Femur (tissue), 1 donor: ENCODE measurements at regions not wholly inside any gene's neighbourhood (a gene's known extent, or its start where the extent isn't known, plus 50 kb on each side); places are given as distances from the start of the nearest gene placed in this dataset.
A peak's percentile ranks its signal among the peaks of the same experiment; 100 is the strongest.

Experiments
- DNase-seq: peaks from one replicate; pipeline ENCODE4 v3.0.0-alpha.2; 2017

- no peak for DNase-seq
Measured at GRCh38 chr10:10818082-10818481, 199.6 kb upstream of the CELF2 start.

- no peak for DNase-seq
Measured at GRCh38 chr10:10819206-10819856, 198.3 kb upstream of the CELF2 start.

DNA sequence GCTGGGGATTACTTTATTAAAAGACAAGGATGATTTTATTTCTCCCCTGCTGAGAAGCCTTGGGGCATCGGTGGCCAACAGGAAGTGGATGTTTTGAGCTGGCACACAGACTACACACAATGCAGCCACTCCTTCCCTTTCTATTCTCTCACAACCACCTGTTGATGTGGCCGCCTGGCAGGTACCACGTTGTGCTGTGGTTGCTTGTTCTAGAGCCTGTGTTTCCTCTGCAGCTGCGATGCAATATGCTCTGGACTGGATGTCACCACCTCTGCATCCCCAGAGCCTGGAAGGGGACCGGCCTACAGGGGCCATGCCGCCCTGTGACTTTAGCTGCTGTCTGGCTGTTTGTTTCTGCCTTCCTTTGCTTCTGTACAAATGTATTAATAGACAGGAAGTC lies 195.7 kb upstream of the CELF2 start:
- no peak for DNase-seq

- DNase-seq, result peak; percentile 49
Measured at GRCh38 chr10:10824591-10825148, 193.0 kb upstream of the CELF2 start.

GRCh38 chr10:10826125-10826524 lies 191.5 kb upstream of the CELF2 start:
- DNase-seq, result no peak

DNA sequence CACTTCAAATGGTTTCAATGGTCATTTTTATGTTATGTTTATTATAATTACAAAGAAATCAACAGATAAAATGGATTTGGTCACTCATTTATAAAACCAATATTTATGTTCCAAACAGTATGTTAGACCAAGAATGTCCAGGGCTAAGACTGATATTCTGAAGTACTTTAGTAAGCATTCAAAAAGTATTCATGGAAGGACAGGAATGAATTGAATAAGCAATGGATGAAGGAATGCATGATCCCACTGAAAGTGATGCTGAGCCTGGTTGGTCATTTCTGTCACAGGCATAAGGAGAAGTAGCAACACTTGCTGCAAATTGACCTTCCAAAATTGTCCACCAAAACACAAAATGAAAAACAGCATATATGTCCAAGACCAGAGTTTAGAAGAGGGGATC lies 189.0 kb upstream of the CELF2 start:
- DNase-seq, result no peak

DNA sequence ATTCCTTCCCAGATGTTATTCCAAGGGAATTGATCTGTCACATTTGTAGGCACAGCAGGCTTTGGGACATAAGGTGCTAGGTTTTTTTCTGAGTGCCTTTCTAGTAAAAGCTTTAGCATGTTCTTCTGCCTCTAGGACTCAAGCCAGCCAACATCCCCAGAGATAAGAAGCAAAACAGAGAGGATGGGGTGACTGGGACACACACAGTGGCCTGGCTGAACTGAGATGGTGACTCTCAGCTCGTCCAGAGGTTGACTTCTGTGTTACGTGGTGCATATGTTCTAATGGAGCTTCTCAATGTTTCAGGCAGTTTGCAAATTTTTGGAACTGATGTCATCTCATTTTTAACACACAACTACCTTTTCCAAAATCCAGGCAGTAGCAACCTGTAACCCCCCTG lies 188.1 kb upstream of the CELF2 start:
- DNase-seq, result peak; percentile 29

DNA sequence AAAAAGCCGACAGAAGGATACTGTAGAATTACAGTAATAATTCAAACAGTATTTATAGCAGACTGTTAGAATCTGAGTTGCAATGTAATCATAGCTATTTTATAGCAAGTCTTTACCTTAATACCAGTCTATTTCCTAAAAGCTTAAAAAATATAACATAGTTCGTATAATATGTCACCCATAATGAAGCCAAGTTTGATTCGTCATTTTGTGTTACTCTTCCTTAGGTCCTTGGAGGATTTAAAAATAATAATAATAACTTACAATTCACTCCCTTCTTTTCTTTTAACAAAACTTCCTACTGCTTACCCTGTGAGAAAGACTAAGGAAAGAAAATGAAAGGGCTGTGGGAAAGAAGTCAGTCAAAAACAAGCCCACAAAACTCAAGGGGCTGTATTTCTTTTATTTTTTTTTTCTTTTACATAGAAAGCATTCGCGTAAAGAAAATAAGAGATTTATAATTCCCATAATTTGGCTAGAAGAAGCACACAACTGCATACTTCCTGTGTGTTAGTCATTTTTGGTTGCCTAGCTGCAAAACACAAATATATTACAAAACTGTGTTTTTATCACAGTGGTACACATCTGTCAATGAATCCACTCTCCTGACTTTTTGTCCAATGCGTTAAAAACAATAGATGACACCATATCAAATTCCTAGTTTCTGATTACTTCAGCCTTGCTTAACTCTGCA lies 187.2 kb upstream of the CELF2 start:
- DNase-seq, result no peak

DNA sequence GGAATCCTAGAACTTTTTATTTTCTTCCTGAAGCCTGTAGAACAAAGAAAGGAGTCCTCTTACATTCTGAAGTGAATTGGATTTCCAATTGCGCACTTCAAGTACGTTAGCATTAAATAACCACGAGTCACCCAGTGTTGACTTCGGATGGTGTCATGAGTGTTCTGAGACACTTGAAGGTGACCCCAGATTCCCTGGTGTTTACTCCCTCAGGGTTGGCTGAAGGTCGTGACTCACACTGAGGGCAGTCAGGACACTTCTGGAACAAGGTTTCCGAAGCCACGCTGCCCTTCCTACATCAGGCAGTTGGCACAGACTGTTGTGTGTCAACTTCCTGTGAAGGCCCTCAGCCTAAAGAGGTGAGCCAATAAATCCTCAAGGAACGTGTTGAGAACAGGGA lies 186.6 kb upstream of the CELF2 start:
- peak; percentile 33 for DNase-seq

DNA sequence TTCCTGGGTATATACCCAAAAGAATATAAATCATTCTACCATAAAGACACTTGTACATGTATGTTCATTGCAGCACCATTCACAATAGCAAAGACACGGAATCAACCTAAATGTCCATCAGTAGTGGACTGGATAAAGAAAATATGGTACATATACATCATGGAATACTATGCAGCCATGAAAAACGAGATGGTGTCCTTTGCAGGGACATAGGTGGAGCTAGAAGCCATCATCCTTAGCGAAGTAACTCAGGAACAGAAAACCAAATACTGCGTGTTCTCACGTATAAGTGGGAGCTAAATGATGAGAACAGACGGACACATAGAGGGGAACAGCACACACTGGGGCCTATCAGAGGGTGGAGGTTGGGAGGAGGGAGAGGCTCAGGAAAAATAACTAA lies 183.7 kb upstream of the CELF2 start:
- DNase-seq, result no peak

- no peak for DNase-seq
Measured at GRCh38 chr10:10844251-10844650, 173.4 kb upstream of the CELF2 start.

- DNase-seq, result no peak
Measured at GRCh38 chr10:10845185-10845584, 172.5 kb upstream of the CELF2 start.

- DNase-seq, result no peak
Measured at GRCh38 chr10:10845826-10846503, 171.7 kb upstream of the CELF2 start.

- DNase-seq, result no peak
Measured at GRCh38 chr10:10846504-10846900, 171.2 kb upstream of the CELF2 start.

DNA sequence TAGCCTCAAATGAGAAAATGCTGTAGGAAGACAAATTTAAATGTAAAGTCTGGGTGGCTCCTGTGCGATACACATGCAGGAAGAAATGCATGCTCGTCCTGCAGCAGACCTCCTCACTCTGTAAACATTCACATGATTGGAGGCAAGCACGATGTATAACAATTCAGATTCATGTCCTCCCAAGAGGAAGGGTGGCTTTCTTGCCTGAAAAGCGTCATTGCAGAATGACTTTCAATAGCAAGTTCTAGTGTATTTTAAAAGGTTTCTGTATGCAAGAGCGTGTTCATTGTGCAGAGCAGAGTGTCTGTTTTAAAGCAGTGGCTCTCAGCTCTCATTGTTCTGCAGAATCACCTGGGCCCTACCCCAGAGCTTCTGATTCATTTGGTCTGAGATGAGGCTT lies 170.3 kb upstream of the CELF2 start:
- DNase-seq, result no peak

- DNase-seq, result no peak
Measured at GRCh38 chr10:10848488-10849111, 169.1 kb upstream of the CELF2 start.

DNA sequence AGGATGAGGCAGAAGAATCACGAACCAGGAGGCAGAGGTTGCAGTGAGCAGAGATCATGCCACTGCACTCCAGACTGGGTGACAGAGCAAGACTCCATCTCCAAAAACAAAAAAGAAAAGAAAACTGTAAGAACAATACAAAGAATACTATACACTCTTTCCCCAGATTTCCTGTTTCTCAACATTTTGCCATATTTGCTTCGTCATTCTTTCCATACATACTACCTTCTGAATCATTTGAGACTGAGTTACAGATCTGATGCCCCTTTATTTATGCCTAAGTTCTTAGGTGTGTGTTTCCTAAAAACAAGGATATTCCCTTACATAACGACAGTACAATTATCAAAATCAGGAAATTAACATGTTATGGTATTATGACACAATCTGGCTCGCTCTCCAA lies 168.4 kb upstream of the CELF2 start:
- DNase-seq, result no peak

DNA sequence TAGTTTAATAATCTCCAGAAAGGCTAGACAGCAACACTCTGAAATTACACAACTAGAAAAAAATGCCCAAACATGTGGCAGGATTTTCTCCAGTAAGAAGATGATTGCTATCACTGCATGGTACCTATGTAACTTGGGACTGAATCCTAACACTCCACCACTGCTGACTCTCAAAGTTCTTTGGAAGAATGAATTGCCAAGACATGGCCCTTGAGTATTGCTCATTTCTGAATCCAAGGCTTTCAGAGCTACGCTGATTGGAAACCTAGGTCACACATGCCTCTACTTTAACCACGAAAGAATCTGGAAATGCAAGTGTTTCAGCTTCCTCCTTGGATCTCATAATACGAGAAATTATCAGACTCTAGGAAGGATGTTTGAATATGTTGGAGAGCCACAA lies 167.5 kb upstream of the CELF2 start:
- DNase-seq, result no peak

GRCh38 chr10:10852464-10852863 lies 165.2 kb upstream of the CELF2 start:
- no peak for DNase-seq

- no peak for DNase-seq
Measured at GRCh38 chr10:10853954-10854353, 163.7 kb upstream of the CELF2 start.

GRCh38 chr10:10854725-10855124 lies 162.9 kb upstream of the CELF2 start:
- DNase-seq, result no peak

DNA sequence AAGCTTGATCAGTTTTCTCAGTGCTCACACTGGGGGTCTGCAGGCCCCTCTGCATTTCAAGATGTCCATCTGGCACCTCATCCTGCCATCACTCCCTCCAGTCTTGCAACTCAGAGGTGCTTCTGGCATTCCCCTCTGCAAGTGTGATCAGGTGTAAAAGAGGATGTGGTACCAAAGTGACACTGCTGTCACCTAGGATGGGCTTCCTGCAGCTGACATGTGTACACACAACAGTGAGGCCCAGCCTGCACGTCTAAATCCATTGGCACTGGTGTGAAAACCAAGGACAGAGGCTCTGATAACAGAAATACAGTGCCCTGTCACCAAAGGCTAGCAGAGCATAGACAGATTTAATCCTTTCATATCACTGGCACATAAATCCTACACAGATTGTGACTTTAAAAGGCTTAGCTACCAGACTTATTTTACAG lies 162.5 kb upstream of the CELF2 start:
- DNase-seq, result no peak

GRCh38 chr10:10860455-10860976 lies 157.2 kb upstream of the CELF2 start:
- DNase-seq, result no peak
